HG02970 (cell line): ENCODE measurements at regions not wholly inside any gene's neighbourhood (a gene's known extent, or its start where the extent isn't known, plus 50 kb on each side); places are given as distances from the start of the nearest gene placed in this dataset.
"Not testable (repeated sequence)": the region's sequence is repeated elsewhere in the genome, so short reads cannot be mapped to it uniquely, and the experiment has no call there.

Source experiments
- ATAC-seq: cut with Tn5 transposase; IDR thresholded peaks from one replicate; pipeline ENCODE4 v1.9.1; 2021; ENCODE audit warnings: mild to moderate bottlenecking, moderate library complexity, moderate number of reproducible peaks; ENCODE audit not compliant: unreplicated experiment, low FRiP score

DNA sequence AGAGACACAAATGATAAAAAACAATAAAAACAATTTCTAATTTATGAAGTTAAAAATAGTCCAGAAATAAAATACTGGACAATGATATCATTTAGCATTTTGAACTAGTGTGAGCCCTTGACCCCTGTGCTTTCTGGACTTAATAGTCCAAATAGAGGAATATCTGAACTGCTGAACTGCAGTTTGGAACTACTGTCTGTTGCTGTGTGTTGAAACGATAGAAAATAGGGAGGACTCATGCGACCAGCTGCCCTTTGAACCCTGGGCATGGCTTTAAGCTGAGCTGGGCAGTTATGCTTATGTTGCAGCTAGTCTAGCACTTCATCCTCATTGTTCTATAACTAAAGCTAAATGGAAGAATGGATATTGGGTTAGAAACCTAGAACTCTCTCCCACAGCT is 99.5 kb downstream of the FMR1NB start:
- ATAC-seq = no peak

DNA sequence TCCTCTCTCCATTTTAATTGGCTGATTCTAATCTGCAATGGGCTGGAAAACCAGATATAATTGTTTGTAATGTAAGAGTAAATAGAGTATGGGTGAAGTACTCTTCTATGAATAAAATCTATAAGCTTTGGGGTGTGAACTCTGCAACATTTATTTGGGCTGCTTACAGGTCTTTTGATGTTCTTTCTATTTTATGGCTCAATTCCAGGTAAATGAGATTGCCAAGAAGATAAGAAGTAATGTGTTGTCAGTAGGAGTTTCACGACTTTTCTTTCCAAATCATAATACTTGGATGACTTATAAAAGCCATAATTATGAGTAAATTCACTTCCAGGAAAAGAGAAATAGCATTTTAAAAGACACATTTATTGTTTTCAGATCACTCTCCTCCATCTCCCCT is 103.5 kb downstream of the FMR1NB start:
- ATAC-seq = no peak

DNA sequence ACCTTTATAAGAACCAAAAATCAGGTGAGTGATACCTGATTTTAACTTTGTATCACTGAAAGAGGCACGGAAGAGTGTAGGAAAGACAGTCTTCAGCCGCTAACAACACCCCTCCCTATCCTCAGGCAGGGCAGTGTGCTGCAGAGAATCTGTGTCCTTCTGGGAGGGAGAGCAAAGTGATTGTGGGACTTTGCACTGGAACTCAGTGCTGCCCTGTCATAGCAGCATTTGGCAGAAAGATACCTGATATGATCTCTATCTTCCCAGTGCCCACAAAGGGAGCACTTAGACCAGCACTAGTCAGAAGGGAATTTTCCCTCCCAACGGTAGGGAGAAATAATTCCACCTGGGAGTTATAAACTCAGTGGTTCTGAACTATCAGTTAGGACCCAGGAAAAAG is 139.0 kb downstream of the FMR1NB start:
- no peak for ATAC-seq

DNA sequence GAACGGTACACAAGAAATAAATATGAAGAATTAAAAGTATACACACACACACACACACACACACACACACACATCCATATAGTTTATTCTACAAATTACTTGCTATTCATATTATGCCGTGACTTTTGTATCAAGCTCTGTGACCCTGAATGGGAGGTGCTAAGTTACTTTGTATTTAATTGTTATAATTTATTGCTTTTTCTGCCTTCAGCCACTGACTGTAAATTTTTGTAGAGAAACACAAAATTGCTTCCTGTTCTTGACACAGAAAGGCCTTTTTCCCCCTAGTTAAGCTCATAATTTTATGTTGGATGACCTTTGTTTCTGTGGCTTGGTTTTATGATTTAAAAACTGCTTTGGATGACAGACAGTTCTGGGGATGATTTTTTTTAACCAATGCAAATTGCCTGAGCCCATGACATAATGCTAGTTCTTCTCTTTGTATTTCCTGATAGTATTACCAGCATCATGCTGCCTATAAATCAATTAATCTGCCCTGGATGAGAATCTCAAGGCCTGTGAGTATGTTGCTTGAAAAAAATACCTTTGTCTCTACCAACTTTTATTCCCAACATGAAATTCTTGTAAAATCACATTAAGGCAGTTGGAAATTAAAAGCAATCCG is 140.0 kb downstream of the FMR1NB start:
- ATAC-seq = no peak

DNA sequence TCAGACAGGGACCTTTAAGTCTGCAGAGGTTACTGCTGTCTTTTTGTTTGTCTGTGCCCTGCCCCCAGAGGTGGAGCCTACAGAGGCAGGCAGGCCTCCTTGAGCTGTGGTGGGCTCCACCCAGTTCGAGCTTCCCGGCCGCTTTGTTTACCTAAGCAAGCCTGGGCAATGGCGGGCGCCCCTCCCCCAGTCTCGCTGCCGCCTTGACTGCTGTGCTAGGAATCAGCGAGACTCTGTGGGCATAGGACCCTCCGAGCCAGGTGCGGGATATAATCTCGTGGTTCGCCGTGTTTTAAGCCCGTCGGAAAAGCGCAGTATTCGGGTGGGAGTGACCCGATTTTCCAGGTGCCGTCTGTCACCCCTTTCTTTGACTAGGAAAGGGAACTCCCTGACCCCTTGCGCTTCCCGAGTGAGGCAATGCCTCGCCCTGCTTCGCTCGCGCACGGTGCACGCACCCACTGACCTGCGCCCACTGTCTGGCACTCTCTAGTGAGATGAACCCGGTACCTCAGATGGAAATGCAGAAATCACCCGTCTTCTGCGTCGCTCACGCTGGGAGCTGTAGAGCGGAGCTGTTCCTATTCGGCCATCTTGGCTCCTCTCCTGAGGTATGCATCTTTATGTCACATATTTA is 147.9 kb downstream of the FMR1NB start:
- ATAC-seq = not testable (repeated sequence)

DNA sequence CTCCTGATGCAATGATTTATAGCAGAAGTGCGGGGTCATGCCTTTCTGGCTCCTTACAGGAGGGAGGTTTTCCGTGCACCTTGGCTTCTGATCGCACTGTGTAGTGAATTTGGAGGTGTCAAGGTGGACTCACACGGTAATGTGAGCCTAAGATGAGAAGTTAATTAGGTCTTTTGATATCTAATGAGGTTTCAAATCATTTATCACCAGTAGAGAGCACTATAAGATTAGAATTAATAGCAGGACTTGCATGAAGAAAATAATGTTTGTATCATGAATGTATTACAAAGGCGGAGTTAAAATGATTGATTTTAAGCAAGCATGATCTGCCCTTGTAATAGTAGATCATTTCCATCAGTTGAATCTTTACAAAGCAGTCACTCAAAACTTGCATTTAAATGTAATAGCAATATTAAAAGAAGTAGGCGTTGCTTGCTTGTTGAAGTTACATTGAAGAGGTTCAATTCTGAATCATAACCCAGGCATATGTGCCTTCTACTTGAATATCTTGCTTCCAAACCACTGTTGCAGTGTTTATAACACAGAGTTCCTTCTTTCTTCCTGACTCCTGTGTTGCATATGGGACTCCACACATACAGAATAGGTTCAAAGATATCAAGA is 152.1 kb downstream of the FMR1NB start:
- ATAC-seq = no peak

DNA sequence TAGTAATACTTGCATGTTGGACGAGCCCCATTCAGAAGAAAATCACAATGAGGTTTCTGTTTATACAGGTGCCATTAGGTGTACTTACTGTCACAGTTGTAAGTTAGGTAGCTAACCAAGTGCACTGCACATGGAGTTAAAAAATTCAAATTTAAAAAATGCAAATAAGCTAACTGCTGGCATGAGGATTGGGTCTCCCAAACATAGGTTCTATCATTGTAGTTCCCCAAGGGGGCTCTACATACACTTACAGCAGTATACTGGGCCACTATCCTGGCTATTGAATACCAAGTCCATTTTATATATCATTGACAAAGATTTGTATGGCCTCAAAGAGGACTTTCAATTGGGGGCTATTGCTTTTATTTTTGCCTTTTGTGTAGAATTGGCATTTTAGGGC is 153.4 kb downstream of the FMR1NB start:
- no peak for ATAC-seq

DNA sequence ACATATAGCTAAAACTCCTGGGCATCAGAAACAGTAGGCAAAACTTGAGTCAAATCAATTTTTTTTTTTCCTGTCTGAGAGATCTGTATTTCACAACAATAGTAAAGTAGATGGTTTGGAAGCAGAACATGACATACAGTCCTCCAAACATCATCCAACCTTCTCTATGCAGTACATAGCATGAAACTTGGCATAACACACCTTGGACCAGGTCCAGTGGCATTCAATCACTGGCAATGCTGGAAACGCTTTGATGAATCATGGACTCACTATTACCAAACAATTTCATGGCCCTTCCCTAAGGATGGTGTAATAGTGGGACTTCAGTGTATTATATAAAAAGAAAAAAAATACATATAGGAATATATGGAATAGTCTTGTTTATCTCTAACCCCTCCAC is 154.6 kb downstream of the FMR1NB start:
- ATAC-seq = no peak

DNA sequence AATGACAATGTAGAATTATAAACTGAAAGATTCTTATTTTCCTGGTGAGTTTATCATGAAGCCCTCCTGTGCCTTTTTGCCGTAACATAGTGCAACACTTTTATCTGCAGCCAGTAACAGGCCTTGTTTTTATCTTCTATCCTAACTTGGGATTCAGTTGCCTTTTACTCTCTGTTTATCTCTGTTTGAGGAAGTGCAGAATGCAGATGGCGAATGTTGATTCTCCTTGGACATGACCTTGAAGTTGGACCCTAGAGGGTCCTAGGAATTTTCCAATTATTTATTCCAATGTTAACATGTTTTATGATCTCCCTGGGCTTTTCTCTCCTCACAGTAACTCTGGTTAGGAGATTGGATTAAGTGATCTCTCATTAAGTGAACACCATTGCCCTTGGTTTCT is 165.0 kb downstream of the FMR1NB start:
- no peak for ATAC-seq

DNA sequence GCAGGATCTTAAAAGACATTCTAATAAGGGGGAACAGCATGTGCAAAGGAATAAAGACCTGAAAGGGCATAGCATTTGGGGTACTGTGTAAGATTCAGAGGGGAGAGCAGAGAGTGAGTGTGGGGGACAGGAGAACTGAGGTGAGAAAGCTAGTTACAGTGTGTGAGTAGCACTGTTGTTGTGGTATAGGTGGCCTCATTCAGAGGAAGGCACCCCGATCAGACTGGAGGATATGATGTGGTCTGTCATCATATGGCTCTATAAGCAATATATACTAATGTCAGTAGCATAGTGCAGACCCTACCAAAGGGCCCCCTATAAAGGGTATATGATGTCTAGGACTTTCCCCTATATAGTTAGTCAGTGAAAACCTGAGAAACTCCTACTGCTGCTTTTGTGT is 175.8 kb downstream of the FMR1NB start:
- ATAC-seq = no peak

DNA sequence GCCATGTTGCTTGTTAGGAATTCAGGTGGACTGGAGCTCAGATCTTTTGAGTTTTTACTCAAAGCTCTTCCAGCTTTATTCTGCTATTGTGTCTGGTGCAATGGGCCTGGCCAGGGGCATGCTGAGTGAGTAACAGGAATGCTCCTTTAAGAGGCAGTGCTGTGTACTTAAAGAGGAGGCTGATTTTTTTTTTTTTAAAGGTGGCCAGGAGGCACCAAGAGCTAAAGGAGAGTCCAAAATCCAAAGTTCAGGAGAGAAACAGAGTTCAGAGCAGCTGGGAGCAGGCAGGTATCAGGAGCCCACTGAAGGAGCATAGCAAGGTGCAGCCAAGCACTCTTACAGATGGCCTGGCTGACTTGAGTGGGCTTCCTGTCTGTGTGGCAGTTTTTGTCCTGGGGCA is 178.7 kb downstream of the FMR1NB start:
- ATAC-seq = no peak

DNA sequence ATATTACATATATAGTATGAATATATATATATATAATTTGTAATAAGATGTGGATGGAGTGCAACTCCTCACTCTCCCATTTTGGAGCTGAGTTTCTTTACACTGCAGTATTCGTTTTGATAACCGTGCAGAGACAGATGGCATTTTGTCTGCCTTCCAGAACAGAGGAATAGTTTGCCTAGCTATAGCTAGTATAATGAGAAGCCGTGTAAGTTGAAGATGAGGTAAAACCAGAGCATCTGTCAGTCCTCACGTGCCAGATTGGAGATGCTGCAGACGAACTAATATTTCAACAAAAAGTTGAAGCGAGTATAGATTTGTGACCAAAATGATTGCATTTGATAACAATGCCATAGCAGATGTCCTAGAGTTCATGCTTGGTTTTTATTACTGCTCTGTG is 180.6 kb downstream of the FMR1NB start:
- no peak for ATAC-seq

DNA sequence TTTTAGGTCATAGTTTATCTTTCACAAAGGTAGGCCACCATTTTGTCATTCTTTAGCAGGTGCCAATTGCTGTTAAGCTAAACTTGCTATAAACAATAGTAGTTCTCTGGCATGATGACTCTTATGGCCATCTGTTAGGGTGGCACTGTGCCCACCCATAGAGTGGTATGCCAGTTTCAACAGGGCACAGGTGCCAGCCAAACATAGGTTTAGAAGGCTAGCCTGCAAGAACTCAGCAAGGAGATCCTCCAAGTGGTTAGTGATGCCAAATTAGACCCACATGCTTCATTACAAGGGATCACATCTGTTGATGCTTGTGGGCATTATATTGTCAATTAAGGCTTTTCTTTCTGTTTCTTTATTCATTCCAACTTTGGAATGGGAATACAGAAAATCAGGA is 204.5 kb downstream of the FMR1NB start:
- ATAC-seq = no peak

DNA sequence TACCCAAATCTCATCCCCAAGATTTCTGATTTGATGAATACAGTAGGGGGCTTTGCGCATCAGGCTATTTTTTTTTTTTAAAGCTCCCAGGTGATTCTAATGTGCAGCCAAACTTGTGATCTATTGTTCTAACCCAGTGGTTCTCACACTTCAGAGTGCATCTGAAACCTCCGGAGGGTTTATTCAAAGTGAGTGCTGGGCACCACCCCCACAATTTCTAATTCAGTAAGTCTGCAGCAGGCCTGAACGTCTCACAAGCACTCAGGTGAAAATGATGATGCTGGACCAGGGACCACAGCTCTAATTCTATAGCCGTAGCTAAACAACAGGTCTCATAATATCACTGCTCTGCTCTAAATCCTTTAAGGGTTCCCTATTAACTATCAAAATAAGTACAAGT is 211.4 kb downstream of the FMR1NB start:
- no peak for ATAC-seq

DNA sequence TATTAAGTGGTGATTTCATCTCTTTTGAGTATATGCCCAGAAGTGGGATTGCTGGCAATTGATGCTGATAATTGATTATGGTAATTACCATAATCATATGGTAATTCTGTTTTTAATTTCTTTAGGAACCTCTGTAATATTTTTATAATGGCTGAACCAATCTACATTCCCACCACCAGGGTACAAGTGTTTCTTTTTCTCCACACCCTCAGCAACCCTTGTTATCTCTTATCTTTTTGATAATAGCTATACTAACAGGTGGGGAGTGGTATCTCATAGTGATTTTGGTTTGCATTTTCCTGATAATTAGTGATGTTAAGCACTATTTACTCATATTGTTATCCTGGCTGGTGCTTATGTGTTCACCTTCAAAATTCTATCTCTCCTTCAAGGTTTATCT is 212.6 kb downstream of the FMR1NB start:
- ATAC-seq = no peak

DNA sequence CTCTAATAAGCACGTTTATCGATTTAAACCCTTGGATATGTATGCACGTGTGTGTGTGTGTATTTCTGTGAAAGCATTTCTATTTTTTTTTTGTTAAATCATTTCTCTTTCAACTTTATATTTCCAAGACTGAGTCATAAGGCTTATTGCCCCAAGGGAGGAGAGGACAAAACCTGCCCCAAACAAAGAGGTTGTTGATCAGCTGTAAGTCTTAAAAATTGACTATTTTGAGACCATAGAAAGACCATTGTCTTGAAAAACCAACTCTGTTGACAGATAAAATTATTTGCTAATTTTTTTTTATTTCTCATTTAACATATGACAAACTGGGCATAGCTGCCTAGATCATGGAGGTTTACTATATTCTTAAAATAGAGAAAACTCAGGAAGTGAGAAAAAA is 222.4 kb downstream of the FMR1NB start:
- ATAC-seq = no peak

DNA sequence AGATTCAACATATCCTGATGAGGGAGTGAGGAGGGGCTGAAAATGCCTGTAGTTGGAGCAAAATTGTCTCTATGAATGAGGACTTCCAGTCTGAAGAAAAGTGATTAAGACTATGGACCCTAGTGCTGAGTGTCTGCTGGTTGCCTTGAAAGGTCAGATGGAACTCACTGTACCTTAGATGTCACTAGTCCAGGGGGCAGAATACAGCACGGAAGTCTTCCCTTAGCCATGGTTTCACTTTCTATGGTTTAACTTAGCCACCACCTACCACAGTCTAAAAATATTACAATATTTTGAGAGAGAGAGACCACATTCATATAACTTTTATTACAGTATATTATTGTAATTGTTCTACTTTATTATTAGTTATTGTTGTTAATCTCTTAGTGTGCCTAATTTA is 223.1 kb downstream of the FMR1NB start:
- no peak for ATAC-seq

DNA sequence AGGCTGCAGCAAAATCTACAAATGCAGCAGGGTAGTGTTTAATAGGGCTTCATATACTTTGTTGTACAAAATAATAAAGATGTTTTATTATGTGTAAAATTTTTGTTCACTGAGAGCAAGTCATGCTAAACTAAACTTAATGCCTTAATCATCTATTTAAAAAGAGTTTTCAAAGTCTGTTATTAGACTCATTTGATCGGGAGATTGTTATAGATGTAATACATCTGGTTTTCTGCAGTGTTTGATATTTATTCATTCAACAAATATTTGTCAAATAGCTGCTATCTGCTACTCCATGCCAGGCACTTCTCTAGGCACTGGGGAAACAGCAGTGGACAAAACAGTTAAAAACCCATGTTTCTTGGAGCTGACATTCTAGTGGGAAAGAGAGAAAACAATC is 233.6 kb downstream of the FMR1NB start:
- ATAC-seq = no peak

DNA sequence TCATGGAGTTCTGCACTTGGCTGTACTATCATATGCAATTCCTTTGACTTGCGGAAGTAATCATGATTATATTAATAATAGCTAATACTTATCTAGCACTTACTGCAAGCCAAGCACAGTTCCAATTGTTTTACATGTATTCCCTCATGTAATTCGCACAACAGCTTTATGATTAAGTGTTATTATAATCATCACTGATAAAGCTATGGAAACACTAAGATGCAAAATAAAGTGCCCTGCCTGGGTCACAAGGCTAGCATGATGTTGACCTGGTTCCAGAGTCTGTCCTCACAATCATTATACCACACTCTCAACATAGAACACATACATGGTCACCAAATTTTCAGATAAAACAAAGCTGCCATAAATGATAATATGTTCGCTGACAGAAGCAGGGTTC is 234.6 kb downstream of the FMR1NB start:
- no peak for ATAC-seq

DNA sequence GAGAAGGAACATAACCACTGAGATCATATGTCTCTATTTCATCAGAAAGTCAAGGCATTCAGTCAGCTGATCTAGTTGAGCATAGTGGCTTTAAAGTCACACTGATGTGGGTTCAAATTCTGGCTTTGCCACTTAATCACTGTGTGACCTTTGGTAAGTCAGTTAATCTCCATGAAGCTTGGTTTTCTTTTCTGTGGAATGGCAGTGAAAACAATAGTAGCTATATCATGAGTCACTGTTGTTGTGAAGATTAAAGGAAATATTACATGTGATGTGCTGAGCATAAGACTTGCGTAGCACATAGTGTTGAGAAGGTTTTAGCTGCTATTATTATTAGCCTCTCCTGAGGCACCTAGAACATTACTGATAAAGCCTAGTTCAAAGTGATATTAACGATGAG is 242.2 kb downstream of the FMR1NB start:
- ATAC-seq = no peak

DNA sequence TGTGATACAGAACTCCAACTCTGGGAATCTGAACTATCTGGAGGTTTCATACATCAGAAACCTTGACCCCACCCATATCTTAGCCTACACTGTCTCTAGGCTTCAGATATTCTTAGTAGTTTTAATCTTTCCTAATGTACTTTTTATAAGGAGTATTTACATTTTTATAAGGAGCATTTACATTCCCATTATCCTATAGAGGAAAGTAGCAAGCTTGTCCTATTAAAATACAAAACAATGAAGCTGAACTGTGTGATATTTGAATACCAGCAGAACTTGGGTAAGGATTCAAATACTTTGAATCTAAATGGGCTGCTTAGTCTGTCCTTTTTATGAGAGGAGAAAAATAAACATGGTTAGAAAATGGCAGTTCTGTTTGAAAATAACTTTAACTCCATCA is 247.4 kb downstream of the FMR1NB start:
- ATAC-seq = no peak

DNA sequence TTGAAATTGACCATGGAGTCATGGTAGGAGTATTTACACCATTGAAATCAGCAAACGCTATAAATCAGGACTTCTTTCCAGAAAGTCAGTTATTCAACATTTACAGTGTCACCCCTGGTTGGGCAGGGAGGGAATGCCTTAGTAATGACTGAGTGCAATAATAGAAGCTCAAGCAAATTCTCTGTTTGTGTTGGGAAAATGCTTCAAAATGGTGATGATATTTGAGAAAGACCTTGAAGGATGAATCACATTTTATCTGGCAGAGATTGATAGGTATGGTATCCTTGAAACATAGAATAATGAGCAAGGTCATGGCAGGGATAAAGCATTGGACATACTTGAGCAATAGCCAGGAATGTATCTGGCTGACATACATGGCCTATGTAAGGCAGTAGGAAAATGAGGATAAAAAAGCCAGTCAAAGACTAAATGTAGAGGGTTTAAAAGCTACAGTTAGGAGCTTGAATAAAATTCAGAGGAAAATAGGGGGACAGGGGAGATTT is 248.7 kb downstream of the FMR1NB start:
- no peak for ATAC-seq
